ENCODE measurements at regions not wholly inside any gene's neighbourhood (a gene's known extent, or its start where the extent isn't known, plus 50 kb on each side); places are given as distances from the start of the nearest gene placed in this dataset.

GRCh38 chr3:193848547-193848946 lies 255.5 kb downstream of the OPA1 start:
- DNase-seq (ENCODE audit: low read depth), result no peak
- no peak overlapping the region for H3K4me3 ChIP-seq (ENCODE audit: control insufficient read depth, low read depth, low read length)
- TF ChIP-seq CTCF (IDR thresholded peaks at IDR 0.05; ENCODE audit: control insufficient read depth, insufficient read depth, low read depth, low read length, missing control alignments), result no peak

DNA sequence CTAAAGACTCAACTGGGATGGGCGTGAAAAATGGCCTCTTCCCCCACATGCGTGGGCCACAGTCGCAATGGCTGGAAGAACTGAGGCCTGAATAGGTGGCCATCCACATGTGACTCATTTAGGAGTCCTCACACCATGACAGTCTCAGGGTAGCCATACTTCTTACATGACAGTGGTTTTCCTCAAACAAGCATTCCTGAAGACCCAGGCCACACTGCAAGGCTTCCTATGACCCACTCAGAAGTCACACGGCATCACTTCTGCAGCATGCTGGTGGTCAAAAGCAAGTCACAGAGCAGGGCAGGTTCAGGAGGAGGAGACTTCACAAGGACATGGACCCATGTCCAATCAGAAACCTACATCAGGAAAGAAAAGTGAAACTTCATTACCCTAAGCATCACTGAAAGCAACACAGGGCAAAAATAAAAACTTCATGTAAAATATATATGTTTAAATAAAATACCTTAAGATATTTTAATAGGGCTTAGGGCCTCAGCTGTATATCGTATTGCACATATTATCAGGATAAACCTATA lies 257.1 kb downstream of the OPA1 start:
- no peak for DNase-seq (ENCODE audit: low read depth)
- no peak overlapping the region for H3K4me3 ChIP-seq (ENCODE audit: control insufficient read depth, low read depth, low read length)
- TF ChIP-seq CTCF (IDR thresholded peaks at IDR 0.05; ENCODE audit: control insufficient read depth, insufficient read depth, low read depth, low read length, missing control alignments), result no peak

DNA sequence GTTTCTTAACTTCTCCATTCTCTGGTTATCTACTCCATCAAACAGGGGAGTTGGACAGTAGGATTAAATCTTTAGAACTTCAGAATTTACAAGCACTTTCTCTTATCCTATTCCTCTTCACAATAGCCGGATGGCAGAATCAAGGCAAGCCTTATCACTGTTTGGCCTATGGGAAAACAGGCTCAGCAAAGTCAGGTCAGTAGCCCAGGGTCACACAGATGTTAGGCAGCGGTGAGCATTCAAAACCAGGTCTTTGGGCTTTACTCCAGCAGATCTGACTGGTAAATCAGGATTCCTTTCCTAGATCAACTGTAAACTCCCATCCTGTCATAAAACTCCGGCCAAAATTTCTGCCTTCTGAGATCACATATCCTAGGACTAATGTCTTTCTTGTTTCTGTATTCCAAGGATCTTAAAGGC lies 258.4 kb downstream of the OPA1 start:
- DNase-seq (ENCODE audit: low read depth), result no peak
- no peak for TF ChIP-seq CTCF (IDR thresholded peaks at IDR 0.05; ENCODE audit: control insufficient read depth, insufficient read depth, low read depth, low read length, missing control alignments)
- no peak overlapping the region for H3K4me3 ChIP-seq (ENCODE audit: control insufficient read depth, low read depth, low read length)

DNA sequence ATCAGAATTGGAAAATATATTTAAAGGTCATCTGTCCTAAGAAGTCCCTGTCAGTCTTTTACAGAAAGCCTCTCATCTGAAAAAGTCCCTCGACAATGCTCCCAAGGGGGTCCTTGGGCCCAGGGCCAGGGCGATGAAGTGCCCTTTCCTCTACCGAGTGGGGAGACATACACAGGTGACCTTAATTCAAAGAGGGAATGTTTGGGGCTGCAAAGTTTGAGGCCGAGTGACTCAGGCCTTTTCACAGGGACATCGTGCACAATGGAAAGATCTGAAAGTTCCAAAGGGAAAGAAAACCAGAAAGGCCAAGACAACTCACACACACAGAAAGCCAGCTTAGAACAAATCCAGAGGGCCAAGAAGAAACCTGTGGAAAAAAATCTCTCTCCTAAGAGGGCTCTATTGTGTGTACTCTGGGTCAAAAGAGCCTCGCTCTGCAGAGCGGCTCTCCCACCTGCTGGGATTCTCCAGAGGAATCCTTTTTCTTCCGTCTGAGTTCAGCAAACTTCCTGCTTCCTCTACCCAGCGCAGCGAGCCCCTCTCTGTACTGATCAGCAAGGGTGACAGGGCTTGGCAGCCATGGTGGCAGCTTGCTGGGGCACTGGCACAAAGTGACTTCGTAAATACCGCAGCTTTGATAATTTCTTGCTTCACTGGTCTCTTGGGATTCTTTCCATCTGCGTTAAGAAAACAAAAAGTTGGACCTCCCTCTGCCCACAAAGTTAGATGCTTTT lies 259.1 kb downstream of the OPA1 start:
- H3K4me3 ChIP-seq (ENCODE audit: control insufficient read depth, low read depth, low read length), result no peak overlapping the region
- no peak for TF ChIP-seq CTCF (IDR thresholded peaks at IDR 0.05; ENCODE audit: control insufficient read depth, insufficient read depth, low read depth, low read length, missing control alignments)
- no peak for DNase-seq (ENCODE audit: low read depth)

DNA sequence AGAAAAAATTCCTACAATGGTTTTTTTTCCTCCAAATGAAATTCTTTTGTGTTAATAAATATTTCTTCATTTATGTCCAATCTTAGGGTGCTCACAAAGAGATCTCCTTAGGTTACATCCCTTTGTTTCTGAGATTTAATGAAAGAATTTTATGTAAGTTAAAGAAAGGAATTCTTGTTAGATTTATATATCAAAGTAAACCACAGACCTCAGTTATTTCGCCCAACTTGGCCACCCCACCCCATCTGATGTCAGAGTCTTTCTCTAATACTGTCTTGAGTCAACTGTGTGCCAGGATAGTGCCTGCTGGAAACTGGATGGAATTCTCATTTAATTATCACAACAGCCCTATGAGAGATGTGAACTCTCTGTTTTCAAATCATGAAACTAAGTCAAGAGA lies 259.9 kb downstream of the OPA1 start:
- no peak overlapping the region for H3K4me3 ChIP-seq (ENCODE audit: control insufficient read depth, low read depth, low read length)
- no peak for TF ChIP-seq CTCF (IDR thresholded peaks at IDR 0.05; ENCODE audit: control insufficient read depth, insufficient read depth, low read depth, low read length, missing control alignments)
- DNase-seq (ENCODE audit: low read depth), result no peak

- no peak overlapping the region for H3K4me3 ChIP-seq (ENCODE audit: control insufficient read depth, low read depth, low read length)
- TF ChIP-seq CTCF (IDR thresholded peaks at IDR 0.05; ENCODE audit: control insufficient read depth, insufficient read depth, low read depth, low read length, missing control alignments), result no peak
- no peak for DNase-seq (ENCODE audit: low read depth)
Measured at GRCh38 chr3:193853511-193854219, 260.7 kb downstream of the OPA1 start.
